Fibroblast of lung (primary cell): ENCODE measurements at regions not wholly inside any gene's neighbourhood (a gene's known extent, or its start where the extent isn't known, plus 50 kb on each side); places are given as distances from the start of the nearest gene placed in this dataset.

Experiments used
- EZH2 ChIP-seq: IDR thresholded peaks from 2 replicates; pipeline ENCODE4 v1.5.1; 2012; ENCODE audit warnings: low read length, control low read depth, mild to moderate bottlenecking; ENCODE audit errors: missing control alignments
- TF ChIP-seq, protein P1 (sequence below), 2 donors: IDR thresholded peaks in 1 of 2; conservative IDR thresholded peaks in 1 of 2; 1 replicate in 1 of 2; 2 replicates in 1 of 2; pipeline ENCODE4 v1.5.1; 2011 to 2012; ENCODE audit warnings: low read length in 2 of 2, control low read depth in 1 of 2, inconsistent platforms in 1 of 2, low read depth in 1 of 2, mild to moderate bottlenecking in 1 of 2

DNA sequence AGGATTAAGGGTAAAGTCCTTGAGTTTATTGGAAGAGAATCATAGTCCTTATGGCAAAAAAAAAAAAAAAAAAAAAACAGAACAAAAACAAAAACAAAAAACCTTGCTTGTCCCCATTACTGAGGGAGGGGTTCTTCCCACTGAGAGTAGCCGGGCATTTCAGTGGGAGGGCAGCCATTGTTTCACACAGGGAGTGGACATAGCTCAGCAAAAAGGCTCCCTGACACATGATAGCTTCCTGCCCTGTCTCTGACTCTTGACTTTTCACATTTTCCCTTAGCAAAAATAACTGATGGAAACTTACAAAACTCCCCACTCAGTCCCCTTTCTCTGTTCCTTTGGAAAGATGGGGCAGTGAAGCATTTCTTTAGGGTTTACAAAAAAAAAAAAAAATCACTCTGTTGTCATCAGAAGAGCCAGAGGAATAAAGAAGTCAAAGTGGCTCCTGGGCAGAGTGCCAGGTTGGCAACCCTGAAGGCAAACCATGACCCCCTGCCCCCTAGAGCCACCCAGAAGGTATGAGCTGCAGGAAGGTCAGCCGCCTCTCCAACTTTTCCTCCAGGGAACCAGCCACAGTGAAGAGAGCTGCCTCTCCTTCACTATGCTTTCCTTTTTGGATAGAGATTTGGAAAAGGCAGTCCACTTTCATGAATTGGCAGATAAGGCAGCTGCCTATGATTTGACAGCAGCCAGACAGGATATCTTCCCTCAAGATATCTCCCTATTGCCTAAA, 170.6 kb downstream of the KDR start:
- TF ChIP-seq, protein P1, sequence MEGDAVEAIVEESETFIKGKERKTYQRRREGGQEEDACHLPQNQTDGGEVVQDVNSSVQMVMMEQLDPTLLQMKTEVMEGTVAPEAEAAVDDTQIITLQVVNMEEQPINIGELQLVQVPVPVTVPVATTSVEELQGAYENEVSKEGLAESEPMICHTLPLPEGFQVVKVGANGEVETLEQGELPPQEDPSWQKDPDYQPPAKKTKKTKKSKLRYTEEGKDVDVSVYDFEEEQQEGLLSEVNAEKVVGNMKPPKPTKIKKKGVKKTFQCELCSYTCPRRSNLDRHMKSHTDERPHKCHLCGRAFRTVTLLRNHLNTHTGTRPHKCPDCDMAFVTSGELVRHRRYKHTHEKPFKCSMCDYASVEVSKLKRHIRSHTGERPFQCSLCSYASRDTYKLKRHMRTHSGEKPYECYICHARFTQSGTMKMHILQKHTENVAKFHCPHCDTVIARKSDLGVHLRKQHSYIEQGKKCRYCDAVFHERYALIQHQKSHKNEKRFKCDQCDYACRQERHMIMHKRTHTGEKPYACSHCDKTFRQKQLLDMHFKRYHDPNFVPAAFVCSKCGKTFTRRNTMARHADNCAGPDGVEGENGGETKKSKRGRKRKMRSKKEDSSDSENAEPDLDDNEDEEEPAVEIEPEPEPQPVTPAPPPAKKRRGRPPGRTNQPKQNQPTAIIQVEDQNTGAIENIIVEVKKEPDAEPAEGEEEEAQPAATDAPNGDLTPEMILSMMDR (conservative IDR thresholded peaks at IDR 0.05 in 1 of 2, IDR thresholded peaks at IDR 0.05 in 1 of 2; ENCODE audit: low read depth in 1 of 2, low read length in 2 of 2), result no peak
- TF ChIP-seq EZH2, result no peak
